Neural progenitor cell (in vitro differentiated cells): ENCODE measurements at regions not wholly inside any gene's neighbourhood (a gene's known extent, or its start where the extent isn't known, plus 50 kb on each side); places are given as distances from the start of the nearest gene placed in this dataset.
"Not testable (repeated sequence)": the region's sequence is repeated elsewhere in the genome, so short reads cannot be mapped to it uniquely, and the experiment has no call there.

Experiments used
- EZH2 ChIP-seq: fragments of 200-600 bp; sonication (generic); IDR thresholded peaks from 2 replicates; pipeline ENCODE4 v1.6.1; 2017; ENCODE audit warnings: antibody characterized with exemption, mild to moderate bottlenecking, moderate library complexity
- EZH2phosphoT487 ChIP-seq: fragments of 200-600 bp; sonication (generic); IDR thresholded peaks from 2 replicates; pipeline ENCODE4 v1.6.1; 2017; ENCODE audit warnings: antibody characterized with exemption
- TF ChIP-seq, protein P1 (sequence below): fragments of 200-600 bp; sonication (generic); IDR thresholded peaks from 2 replicates; pipeline ENCODE4 v1.5.1; 2017; ENCODE audit warnings: antibody characterized with exemption, mild to moderate bottlenecking

- TF ChIP-seq, protein P1, sequence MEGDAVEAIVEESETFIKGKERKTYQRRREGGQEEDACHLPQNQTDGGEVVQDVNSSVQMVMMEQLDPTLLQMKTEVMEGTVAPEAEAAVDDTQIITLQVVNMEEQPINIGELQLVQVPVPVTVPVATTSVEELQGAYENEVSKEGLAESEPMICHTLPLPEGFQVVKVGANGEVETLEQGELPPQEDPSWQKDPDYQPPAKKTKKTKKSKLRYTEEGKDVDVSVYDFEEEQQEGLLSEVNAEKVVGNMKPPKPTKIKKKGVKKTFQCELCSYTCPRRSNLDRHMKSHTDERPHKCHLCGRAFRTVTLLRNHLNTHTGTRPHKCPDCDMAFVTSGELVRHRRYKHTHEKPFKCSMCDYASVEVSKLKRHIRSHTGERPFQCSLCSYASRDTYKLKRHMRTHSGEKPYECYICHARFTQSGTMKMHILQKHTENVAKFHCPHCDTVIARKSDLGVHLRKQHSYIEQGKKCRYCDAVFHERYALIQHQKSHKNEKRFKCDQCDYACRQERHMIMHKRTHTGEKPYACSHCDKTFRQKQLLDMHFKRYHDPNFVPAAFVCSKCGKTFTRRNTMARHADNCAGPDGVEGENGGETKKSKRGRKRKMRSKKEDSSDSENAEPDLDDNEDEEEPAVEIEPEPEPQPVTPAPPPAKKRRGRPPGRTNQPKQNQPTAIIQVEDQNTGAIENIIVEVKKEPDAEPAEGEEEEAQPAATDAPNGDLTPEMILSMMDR, result not testable (repeated sequence)
- TF ChIP-seq EZH2, EZH2phosphoT487: not testable (repeated sequence)
These were observed 157.5 kb upstream of the NBPF9 start for GRCh38 chr1:149260736-149261340.
